ENCODE measurements at regions not wholly inside any gene's neighbourhood (a gene's known extent, or its start where the extent isn't known, plus 50 kb on each side); places are given as distances from the start of the nearest gene placed in this dataset.

GRCh38 chr10:33550811-33551210 is 216.3 kb upstream of the NRP1 start:
- TF ChIP-seq POLR2AphosphoS5 (IDR thresholded peaks at IDR 0.05; ENCODE audit: low read depth, low read length) (no peak), POLR2A (IDR thresholded peaks at IDR 0.05; ENCODE audit: low read depth, low read length) (no peak), TAF1 (IDR thresholded peaks at IDR 0.05; ENCODE audit: borderline replicate concordance, low read depth, low read length) (no peak)
